IMR-90 (cell line): ENCODE measurements at regions not wholly inside any gene's neighbourhood (a gene's known extent, or its start where the extent isn't known, plus 50 kb on each side); places are given as distances from the start of the nearest gene placed in this dataset.

Source experiments
- BHLHE40 ChIP-seq: fragments of 150-350 bp; IDR thresholded peaks from 2 replicates; pipeline ENCODE4 v1.6.1; 2016; ENCODE audit warnings: mild to moderate bottlenecking, low read depth, low read length
- CEBPB ChIP-seq: IDR thresholded peaks from 2 replicates; pipeline ENCODE4 v1.6.1; 2012; ENCODE audit warnings: low read depth, low read length, improper control_type of control experiment
- CHD1 ChIP-seq: IDR thresholded peaks from 2 replicates; pipeline ENCODE4 v1.6.1; 2012; ENCODE audit warnings: low read depth, low read length, improper control_type of control experiment
- MAFK ChIP-seq: IDR thresholded peaks from 2 replicates; pipeline ENCODE4 v1.6.1; 2012; ENCODE audit warnings: low read depth, low read length, improper control_type of control experiment
- MAZ ChIP-seq: IDR thresholded peaks from 2 replicates; pipeline ENCODE4 v1.6.1; 2012; ENCODE audit warnings: low read depth, mild to moderate bottlenecking, low read length, improper control_type of control experiment, moderate library complexity, borderline replicate concordance
- MXI1 ChIP-seq: IDR thresholded peaks from 2 replicates; pipeline ENCODE4 v1.6.1; 2012; ENCODE audit warnings: low read depth, mild to moderate bottlenecking, low read length, moderate library complexity, borderline replicate concordance
- POLR2A ChIP-seq: IDR thresholded peaks from 2 replicates; pipeline ENCODE4 v1.6.1; 2012; ENCODE audit warnings: mild to moderate bottlenecking, low read depth, low read length
- RAD21 ChIP-seq: IDR thresholded peaks from 2 replicates; pipeline ENCODE4 v1.6.1; 2012; ENCODE audit warnings: low read length, improper control_type of control experiment
- RCOR1 ChIP-seq: IDR thresholded peaks from 2 replicates; pipeline ENCODE4 v1.6.1; 2012; ENCODE audit warnings: mild to moderate bottlenecking, low read length, improper control_type of control experiment; ENCODE audit not compliant: insufficient replicate concordance
- RFX5 ChIP-seq: IDR thresholded peaks from 2 replicates; pipeline ENCODE4 v1.8.0; 2012; ENCODE audit warnings: low read depth, mild to moderate bottlenecking, low read length, moderate library complexity
- TF ChIP-seq, protein P1 (sequence below): conservative IDR thresholded peaks from 2 replicates; pipeline ENCODE4 v1.5.1; 2012; ENCODE audit warnings: mild to moderate bottlenecking, low read depth, low read length, improper control_type of control experiment
- TF ChIP-seq, protein P2 (sequence below): fragments of 150-350 bp; IDR thresholded peaks from 2 replicates; pipeline ENCODE4 v1.6.1; 2017; ENCODE audit warnings: mild to moderate bottlenecking, antibody characterized with exemption, low read length, low read depth

DNA sequence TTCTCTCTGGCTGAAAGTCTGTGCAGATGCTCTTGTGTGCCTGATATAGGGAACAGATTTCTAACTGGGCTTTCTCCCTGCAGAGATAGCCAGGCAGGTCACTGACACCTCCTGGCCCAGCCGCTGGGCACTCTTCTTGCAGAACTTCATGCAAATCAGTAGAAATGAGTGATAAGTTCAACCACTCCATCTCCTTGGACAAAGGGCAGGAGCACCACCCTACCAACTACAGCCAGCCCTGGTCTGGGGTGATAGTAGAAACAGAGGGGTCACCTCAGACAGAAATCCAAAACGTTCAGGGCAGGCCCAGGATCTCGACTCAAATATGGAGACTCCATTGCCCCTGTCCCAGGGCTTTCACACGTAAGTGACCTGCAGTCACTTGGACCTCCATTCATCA, 917.8 kb upstream of the ZNF722 start:
- TF ChIP-seq, protein P1, sequence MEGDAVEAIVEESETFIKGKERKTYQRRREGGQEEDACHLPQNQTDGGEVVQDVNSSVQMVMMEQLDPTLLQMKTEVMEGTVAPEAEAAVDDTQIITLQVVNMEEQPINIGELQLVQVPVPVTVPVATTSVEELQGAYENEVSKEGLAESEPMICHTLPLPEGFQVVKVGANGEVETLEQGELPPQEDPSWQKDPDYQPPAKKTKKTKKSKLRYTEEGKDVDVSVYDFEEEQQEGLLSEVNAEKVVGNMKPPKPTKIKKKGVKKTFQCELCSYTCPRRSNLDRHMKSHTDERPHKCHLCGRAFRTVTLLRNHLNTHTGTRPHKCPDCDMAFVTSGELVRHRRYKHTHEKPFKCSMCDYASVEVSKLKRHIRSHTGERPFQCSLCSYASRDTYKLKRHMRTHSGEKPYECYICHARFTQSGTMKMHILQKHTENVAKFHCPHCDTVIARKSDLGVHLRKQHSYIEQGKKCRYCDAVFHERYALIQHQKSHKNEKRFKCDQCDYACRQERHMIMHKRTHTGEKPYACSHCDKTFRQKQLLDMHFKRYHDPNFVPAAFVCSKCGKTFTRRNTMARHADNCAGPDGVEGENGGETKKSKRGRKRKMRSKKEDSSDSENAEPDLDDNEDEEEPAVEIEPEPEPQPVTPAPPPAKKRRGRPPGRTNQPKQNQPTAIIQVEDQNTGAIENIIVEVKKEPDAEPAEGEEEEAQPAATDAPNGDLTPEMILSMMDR = no peak
- no peak for TF ChIP-seq RAD21
- no peak for TF ChIP-seq MXI1
- TF ChIP-seq POLR2A = no peak
- TF ChIP-seq, protein P2, sequence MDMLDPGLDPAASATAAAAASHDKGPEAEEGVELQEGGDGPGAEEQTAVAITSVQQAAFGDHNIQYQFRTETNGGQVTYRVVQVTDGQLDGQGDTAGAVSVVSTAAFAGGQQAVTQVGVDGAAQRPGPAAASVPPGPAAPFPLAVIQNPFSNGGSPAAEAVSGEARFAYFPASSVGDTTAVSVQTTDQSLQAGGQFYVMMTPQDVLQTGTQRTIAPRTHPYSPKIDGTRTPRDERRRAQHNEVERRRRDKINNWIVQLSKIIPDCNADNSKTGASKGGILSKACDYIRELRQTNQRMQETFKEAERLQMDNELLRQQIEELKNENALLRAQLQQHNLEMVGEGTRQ = no peak
- TF ChIP-seq RCOR1 = no peak
- no peak for TF ChIP-seq CHD1
- TF ChIP-seq CEBPB = no peak
- no peak for TF ChIP-seq BHLHE40
- TF ChIP-seq MAFK = no peak
- no peak for TF ChIP-seq RFX5
- TF ChIP-seq MAZ = no peak
